Lower lobe of right lung (tissue), 2 donors: ENCODE measurements at regions not wholly inside any gene's neighbourhood (a gene's known extent, or its start where the extent isn't known, plus 50 kb on each side); places are given as distances from the start of the nearest gene placed in this dataset.

Experiments
- ATAC-seq, 2 donors: fragments of 200-7000 bp; cut with Tn5 transposase; one replicate each; pipeline ENCODE4 v1.9.1; 2020 to 2022; ENCODE audit warnings: mild to moderate bottlenecking in 2 of 2, moderate library complexity in 2 of 2
- DNase-seq: peaks from one replicate; pipeline ENCODE4 v3.0.0-alpha.2; 2020
- H3K27ac ChIP-seq: fragments of 200-600 bp; one replicate; pipeline ENCODE4 v1.8.0; 2022
- H3K27me3 ChIP-seq: fragments of 200-600 bp; one replicate; pipeline ENCODE4 v1.8.0; 2022; ENCODE audit warnings: low read depth
- H3K36me3 ChIP-seq: fragments of 200-600 bp; one replicate; pipeline ENCODE4 v1.8.0; 2022; ENCODE audit warnings: mild to moderate bottlenecking
- H3K4me1 ChIP-seq: fragments of 200-600 bp; one replicate; pipeline ENCODE4 v1.8.0; 2022
- H3K4me3 ChIP-seq: fragments of 200-600 bp; one replicate; pipeline ENCODE4 v1.8.0; 2022; ENCODE audit warnings: mild to moderate bottlenecking
- H3K9me3 ChIP-seq: fragments of 200-600 bp; one replicate; pipeline ENCODE4 v1.8.0; 2022
- CTCF ChIP-seq: fragments of 200-600 bp; IDR thresholded peaks from one replicate; pipeline ENCODE4 v1.8.0; 2022; ENCODE audit warnings: antibody characterized with exemption, mild to moderate bottlenecking
- intact Hi-C: fragments of 100-400 bp; cut with DNase I; formaldehyde crosslinking; loops from one replicate; pipeline ENCODE4 v1.11.0; 2022
- donor health status: DM: no; HTN: yes; CAD: no; lungs with severe emphysema.

GRCh38 chr12:16927259-16927658 lies 321.3 kb upstream of the LMO3 start:
- peaks cover 18% of the 10 kb centered on the region for H3K9me3 ChIP-seq
- ATAC-seq (no peak), DNase-seq (no peak)
- H3K4me3 ChIP-seq: no peak overlapping the region
- no peaks in the 10 kb centered on the region for H3K27me3 ChIP-seq
- intact Hi-C loops: no loop called here
- no peaks in the 10 kb centered on the region for H3K36me3 ChIP-seq
- H3K4me1 ChIP-seq: no peaks in the 10 kb centered on the region
- TF ChIP-seq CTCF: no peak
- H3K27ac ChIP-seq: no peak overlapping the region

- Histone ChIP-seq H3K9me3 (no peaks in the 10 kb centered on the region), H3K4me3 (no peak overlapping the region), H3K36me3 (no peaks in the 10 kb centered on the region), H3K27me3 (no peaks in the 10 kb centered on the region), H3K27ac (no peak overlapping the region), H3K4me1 (no peaks in the 10 kb centered on the region)
- ATAC-seq: no peak
- DNase-seq: no peak
- TF ChIP-seq CTCF: no peak
- intact Hi-C loops: no loop called here
Observed at GRCh38 chr12:16920451-16920850, 314.5 kb upstream of the LMO3 start.

GRCh38 chr12:16919551-16919950 lies 313.6 kb upstream of the LMO3 start:
- Histone ChIP-seq H3K4me1 (no peaks in the 10 kb centered on the region), H3K27ac (no peak overlapping the region), H3K9me3 (no peaks in the 10 kb centered on the region), H3K27me3 (no peaks in the 10 kb centered on the region), H3K4me3 (no peak overlapping the region), H3K36me3 (no peaks in the 10 kb centered on the region)
- TF ChIP-seq CTCF: no peak
- no peak for DNase-seq
- no peak for ATAC-seq
- intact Hi-C loops: no loop called here

- Histone ChIP-seq H3K4me3 (no peak overlapping the region), H3K36me3 (no peaks in the 10 kb centered on the region), H3K9me3 (no peaks in the 10 kb centered on the region), H3K27ac (no peak overlapping the region), H3K27me3 (no peaks in the 10 kb centered on the region), H3K4me1 (no peaks in the 10 kb centered on the region)
- no peak for ATAC-seq
- no peak for DNase-seq
- no peak for TF ChIP-seq CTCF
- intact Hi-C loops: no loop called here
Observed at GRCh38 chr12:16914853-16915252, 308.9 kb upstream of the LMO3 start.

- no peaks in the 10 kb centered on the region for H3K36me3 ChIP-seq
- no peaks in the 10 kb centered on the region for H3K9me3 ChIP-seq
- no peak overlapping the region for H3K4me3 ChIP-seq
- no peak for DNase-seq
- no peak overlapping the region for H3K27ac ChIP-seq
- no peaks in the 10 kb centered on the region for H3K27me3 ChIP-seq
- no peak for ATAC-seq
- TF ChIP-seq CTCF: no peak
- intact Hi-C loops: no loop called here
- no peaks in the 10 kb centered on the region for H3K4me1 ChIP-seq
Observed at GRCh38 chr12:16913832-16914490, 308.0 kb upstream of the LMO3 start.
